PFSK-1 (cell line): ENCODE measurements at regions not wholly inside any gene's neighbourhood (a gene's known extent, or its start where the extent isn't known, plus 50 kb on each side); places are given as distances from the start of the nearest gene placed in this dataset.

Experiments
- FOXP2 ChIP-seq: optimal IDR thresholded peaks from 2 replicates; pipeline ENCODE3; 2011; ENCODE audit warnings: borderline replicate concordance, control low read depth, inconsistent platforms; ENCODE audit not compliant: insufficient read depth; ENCODE audit errors: extremely low read length, extremely low read depth
- POLR2AphosphoS5 ChIP-seq: IDR thresholded peaks from 2 replicates; pipeline ENCODE4 v1.6.1; 2012; ENCODE audit warnings: low read depth, mild to moderate bottlenecking, control low read depth, low read length, moderate library complexity
- SIN3A ChIP-seq: IDR thresholded peaks from 2 replicates; pipeline ENCODE4 v1.6.1; 2012; ENCODE audit warnings: mild to moderate bottlenecking, low read length, moderate library complexity, borderline replicate concordance; ENCODE audit not compliant: insufficient read depth
- TAF1 ChIP-seq: IDR thresholded peaks from 2 replicates; pipeline ENCODE4 v1.6.1; 2012; ENCODE audit warnings: low read length, control low read depth, borderline replicate concordance; ENCODE audit not compliant: insufficient read depth
- TF ChIP-seq, protein P1 (sequence below), 2 experiments: IDR thresholded peaks; 2 replicates each; pipeline versions ENCODE4 v1.6.1 to v1.8.0; 2011 to 2012; ENCODE audit warnings: low read depth in 2 of 2, low read length in 2 of 2, control low read depth in 1 of 2, inconsistent platforms in 1 of 2, mild to moderate bottlenecking in 1 of 2, moderate library complexity in 1 of 2; ENCODE audit not compliant: insufficient read depth in 1 of 2

DNA sequence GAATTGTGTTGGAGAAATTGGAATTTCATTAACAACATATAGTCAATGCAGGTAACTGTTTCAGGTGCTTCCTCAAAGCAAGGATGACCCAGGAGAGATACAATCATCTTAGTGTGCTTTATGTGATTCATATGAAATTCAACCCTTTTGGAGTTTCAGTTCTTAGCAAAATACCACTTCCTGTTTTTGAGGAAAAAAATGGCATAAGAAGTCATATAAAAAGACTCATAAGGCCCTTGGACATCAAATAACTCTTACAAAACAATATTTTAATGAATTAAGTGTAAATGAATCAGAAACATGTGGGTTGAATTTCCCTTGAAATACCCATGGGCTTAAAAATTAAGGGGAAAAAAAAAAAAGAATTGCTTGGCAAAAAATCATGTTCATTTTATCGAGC, 926.6 kb downstream of the LTN1 start:
- TF ChIP-seq TAF1 (no peak), POLR2AphosphoS5 (no peak), SIN3A (no peak), FOXP2 (no peak)
- TF ChIP-seq, protein P1, sequence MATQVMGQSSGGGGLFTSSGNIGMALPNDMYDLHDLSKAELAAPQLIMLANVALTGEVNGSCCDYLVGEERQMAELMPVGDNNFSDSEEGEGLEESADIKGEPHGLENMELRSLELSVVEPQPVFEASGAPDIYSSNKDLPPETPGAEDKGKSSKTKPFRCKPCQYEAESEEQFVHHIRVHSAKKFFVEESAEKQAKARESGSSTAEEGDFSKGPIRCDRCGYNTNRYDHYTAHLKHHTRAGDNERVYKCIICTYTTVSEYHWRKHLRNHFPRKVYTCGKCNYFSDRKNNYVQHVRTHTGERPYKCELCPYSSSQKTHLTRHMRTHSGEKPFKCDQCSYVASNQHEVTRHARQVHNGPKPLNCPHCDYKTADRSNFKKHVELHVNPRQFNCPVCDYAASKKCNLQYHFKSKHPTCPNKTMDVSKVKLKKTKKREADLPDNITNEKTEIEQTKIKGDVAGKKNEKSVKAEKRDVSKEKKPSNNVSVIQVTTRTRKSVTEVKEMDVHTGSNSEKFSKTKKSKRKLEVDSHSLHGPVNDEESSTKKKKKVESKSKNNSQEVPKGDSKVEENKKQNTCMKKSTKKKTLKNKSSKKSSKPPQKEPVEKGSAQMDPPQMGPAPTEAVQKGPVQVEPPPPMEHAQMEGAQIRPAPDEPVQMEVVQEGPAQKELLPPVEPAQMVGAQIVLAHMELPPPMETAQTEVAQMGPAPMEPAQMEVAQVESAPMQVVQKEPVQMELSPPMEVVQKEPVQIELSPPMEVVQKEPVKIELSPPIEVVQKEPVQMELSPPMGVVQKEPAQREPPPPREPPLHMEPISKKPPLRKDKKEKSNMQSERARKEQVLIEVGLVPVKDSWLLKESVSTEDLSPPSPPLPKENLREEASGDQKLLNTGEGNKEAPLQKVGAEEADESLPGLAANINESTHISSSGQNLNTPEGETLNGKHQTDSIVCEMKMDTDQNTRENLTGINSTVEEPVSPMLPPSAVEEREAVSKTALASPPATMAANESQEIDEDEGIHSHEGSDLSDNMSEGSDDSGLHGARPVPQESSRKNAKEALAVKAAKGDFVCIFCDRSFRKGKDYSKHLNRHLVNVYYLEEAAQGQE (IDR thresholded peaks at IDR 0.05; ENCODE audit: insufficient read depth in 1 of 2, low read depth in 2 of 2, low read length in 2 of 2), result no peak
